ENCODE measurements at regions not wholly inside any gene's neighbourhood (a gene's known extent, or its start where the extent isn't known, plus 50 kb on each side); places are given as distances from the start of the nearest gene placed in this dataset.
"Not testable (repeated sequence)": the region's sequence is repeated elsewhere in the genome, so short reads cannot be mapped to it uniquely, and the experiment has no call there.

DNA sequence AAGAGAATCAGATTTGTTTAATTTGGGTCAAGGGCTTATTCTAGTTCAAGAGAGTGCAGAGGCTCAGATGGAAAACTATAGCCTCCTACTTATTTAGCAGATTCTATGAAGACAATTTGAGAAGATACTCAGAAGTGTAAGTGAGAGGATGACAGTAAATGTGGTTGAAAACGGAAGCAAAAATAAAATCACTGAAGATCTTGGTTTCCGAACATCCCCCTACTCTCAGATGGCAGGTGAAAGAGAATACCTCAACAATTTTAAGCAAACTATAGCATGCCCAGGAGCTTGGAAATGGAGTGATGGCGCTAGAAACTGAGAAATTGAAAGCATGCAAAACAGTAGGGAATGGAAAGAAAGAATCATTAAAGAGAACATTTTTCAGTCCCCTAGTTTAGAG, 705.5 kb upstream of the CDH8 start:
- no peak overlapping the region for H3K27ac Mint-ChIP-seq
- 60% methylated on average over 1 of the region's 3 CpGs for WGBS (ENCODE audit: insufficient coverage)
- Histone ChIP-seq H3K4me3 (ENCODE audit: low read length) (no peak overlapping the region), H3K4me1 (ENCODE audit: control insufficient read depth, insufficient read depth, low read length) (no peaks in the 10 kb centered on the region), H3K27me3 (ENCODE audit: control insufficient read depth, insufficient read depth, low read length) (no peaks in the 10 kb centered on the region), H3K36me3 (ENCODE audit: control insufficient read depth, insufficient read depth, low read length) (no peaks in the 10 kb centered on the region), H3K27ac (ENCODE audit: low read length) (no peak overlapping the region), H3K9me3 (ENCODE audit: control insufficient read depth, insufficient read depth, low read length) (peaks cover 7% of the 10 kb centered on the region)
- ATAC-seq = no peak
- peaks cover 25 to 44% of the 10 kb centered on the region in 2 donors for H3K9me3 Mint-ChIP-seq
- intact Hi-C loops (cut with micrococcal nuclease) = no loop called here
- no peaks in the 10 kb centered on the region for H3K27me3 Mint-ChIP-seq (ENCODE audit: low read depth in 2 of 2)
- peaks cover 21% of the 10 kb centered on the region for H3K36me3 Mint-ChIP-seq
- TF ChIP-seq, protein P1, sequence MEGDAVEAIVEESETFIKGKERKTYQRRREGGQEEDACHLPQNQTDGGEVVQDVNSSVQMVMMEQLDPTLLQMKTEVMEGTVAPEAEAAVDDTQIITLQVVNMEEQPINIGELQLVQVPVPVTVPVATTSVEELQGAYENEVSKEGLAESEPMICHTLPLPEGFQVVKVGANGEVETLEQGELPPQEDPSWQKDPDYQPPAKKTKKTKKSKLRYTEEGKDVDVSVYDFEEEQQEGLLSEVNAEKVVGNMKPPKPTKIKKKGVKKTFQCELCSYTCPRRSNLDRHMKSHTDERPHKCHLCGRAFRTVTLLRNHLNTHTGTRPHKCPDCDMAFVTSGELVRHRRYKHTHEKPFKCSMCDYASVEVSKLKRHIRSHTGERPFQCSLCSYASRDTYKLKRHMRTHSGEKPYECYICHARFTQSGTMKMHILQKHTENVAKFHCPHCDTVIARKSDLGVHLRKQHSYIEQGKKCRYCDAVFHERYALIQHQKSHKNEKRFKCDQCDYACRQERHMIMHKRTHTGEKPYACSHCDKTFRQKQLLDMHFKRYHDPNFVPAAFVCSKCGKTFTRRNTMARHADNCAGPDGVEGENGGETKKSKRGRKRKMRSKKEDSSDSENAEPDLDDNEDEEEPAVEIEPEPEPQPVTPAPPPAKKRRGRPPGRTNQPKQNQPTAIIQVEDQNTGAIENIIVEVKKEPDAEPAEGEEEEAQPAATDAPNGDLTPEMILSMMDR (IDR thresholded peaks at IDR 0.05) = no peak
- H3K4me1 Mint-ChIP-seq = no peaks in the 10 kb centered on the region
- DNase-seq = no peak
- no peak overlapping the region for H3K4me3 Mint-ChIP-seq

DNA sequence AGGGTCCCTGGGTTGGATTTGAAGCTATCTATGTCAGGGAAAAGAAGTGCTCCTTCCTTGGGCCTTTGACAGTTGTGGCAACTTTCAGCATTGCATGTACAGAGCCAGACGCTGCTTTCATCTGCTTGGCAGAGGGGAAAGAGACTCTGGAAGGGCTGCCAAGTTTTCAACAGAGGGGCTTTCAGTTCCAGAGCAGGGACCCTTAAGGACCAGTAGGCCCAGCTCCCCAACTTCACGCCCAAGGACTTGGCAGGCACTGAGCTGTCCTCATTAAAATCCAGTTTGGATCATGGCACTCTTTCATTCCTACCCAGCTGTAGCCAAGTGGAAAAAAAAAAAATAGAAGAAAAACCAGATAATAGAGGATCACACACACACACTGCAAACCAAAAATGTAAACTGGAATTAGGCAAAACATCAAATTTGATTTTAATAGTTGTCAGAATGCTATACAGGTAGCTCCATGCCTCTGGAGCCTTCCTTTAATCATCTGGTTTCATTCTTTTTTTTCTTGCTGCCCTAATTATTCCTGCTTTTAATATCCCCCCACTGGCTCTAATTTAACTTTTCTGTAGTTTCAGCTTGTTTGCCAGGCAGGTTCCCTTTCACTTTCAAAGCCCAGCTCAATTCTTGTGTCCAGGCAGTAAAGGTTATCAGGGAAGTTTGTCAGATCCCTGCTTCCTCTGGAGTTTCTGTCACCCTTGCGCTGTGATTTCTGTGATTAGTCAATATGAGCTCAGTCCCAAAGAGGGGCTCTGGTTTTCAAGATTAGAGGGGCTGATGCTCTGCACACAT, 702.6 kb upstream of the CDH8 start:
- 66% methylated on average over 3 of the region's 3 CpGs for WGBS (ENCODE audit: insufficient coverage)

DNA sequence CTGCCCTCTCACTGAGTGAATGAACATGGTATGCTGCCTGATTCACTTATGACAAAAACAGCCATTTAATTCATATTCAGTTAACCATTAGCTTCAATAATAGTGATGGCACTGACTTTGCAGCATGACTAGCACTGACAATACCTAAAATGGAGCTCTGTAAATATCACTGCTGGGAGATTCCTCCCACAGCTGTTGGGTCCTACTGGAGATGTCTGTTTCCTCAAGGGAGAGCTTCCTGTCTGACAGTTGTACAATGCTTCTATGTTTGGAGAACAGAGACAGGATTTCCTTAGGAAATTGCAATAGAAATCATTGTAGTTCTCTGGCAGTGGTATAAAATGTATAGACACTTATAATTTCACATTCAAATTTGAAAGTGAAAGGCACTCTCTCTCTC, 695.9 kb upstream of the CDH8 start:
- H3K4me1 Mint-ChIP-seq = no peaks in the 10 kb centered on the region
- Histone ChIP-seq H3K4me3 (ENCODE audit: low read length) (no peak overlapping the region), H3K9me3 (ENCODE audit: control insufficient read depth, insufficient read depth, low read length) (no peaks in the 10 kb centered on the region), H3K4me1 (ENCODE audit: control insufficient read depth, insufficient read depth, low read length) (no peaks in the 10 kb centered on the region), H3K27ac (ENCODE audit: low read length) (no peak overlapping the region), H3K27me3 (ENCODE audit: control insufficient read depth, insufficient read depth, low read length) (no peaks in the 10 kb centered on the region), H3K36me3 (ENCODE audit: control insufficient read depth, insufficient read depth, low read length) (no peaks in the 10 kb centered on the region)
- no peak for DNase-seq
- H3K27ac Mint-ChIP-seq = no peak overlapping the region
- intact Hi-C loops (cut with micrococcal nuclease) = no loop called here
- H3K9me3 Mint-ChIP-seq = peaks cover 11 to 14% of the 10 kb centered on the region in 2 donors
- no peak overlapping the region for H3K4me3 Mint-ChIP-seq
- ATAC-seq = no peak
- H3K27me3 Mint-ChIP-seq (ENCODE audit: low read depth in 2 of 2) = no peaks in the 10 kb centered on the region
- TF ChIP-seq, protein P1 (IDR thresholded peaks at IDR 0.05) = no peak
- no peaks in the 10 kb centered on the region for H3K36me3 Mint-ChIP-seq

More for the DNA sequence above, 702.6 kb upstream of the CDH8 start:
- Histone ChIP-seq H3K4me3 (ENCODE audit: low read length) (no peak overlapping the region), H3K27me3 (ENCODE audit: control insufficient read depth, insufficient read depth, low read length) (no peaks in the 10 kb centered on the region), H3K36me3 (ENCODE audit: control insufficient read depth, insufficient read depth, low read length) (no peaks in the 10 kb centered on the region), H3K9me3 (ENCODE audit: control insufficient read depth, insufficient read depth, low read length) (peaks cover 3% of the 10 kb centered on the region), H3K27ac (ENCODE audit: low read length) (no peak overlapping the region), H3K4me1 (ENCODE audit: control insufficient read depth, insufficient read depth, low read length) (no peaks in the 10 kb centered on the region)
- no peak overlapping the region for H3K4me3 Mint-ChIP-seq
- no peaks in the 10 kb centered on the region for H3K27me3 Mint-ChIP-seq (ENCODE audit: low read depth in 2 of 2)
- TF ChIP-seq, protein P1 (IDR thresholded peaks at IDR 0.05) = no peak
- no peak for DNase-seq
- no peak overlapping the region for H3K27ac Mint-ChIP-seq
- ATAC-seq = no peak
- intact Hi-C loops (cut with micrococcal nuclease) = no loop called here
- peaks cover 15 to 32% of the 10 kb centered on the region in 2 donors for H3K9me3 Mint-ChIP-seq
- no peaks in the 10 kb centered on the region for H3K4me1 Mint-ChIP-seq
- peaks cover 13% of the 10 kb centered on the region for H3K36me3 Mint-ChIP-seq

DNA sequence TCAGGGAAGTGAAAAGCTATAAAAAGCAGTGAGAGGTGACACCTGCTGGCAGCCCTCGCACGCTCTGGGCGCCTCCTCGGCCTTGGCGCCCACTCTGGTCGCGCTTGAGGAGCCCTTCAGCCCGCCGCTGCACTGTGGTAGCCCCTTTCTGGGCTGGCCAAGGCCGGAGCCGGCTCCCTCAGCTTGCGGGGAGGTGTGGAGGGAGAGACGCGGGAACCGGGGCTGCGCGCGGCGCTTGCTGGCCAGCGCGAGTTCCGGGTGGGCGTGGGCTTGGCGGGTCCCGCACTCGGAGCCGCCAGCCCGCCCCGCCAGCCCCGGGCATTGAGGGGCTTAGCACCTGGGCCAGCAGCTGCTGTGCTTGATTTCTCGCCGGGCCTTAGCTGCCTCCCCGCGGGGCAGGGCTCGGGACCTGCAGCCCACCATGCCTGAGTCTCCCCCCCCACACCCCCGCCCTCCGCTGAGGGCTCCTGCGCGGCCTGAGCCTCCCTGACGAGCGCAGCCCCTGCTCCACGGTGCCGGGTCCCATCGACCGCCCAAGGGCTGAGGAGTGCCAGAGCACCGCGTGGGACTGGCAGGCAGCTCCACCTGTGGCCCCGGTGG, 688.5 kb upstream of the CDH8 start:
- H3K4me3 Mint-ChIP-seq; H3K4me1 ChIP-seq (ENCODE audit: control insufficient read depth, insufficient read depth, low read length); H3K27me3 Mint-ChIP-seq (ENCODE audit: low read depth in 2 of 2); H3K27ac Mint-ChIP-seq; H3K4me3 ChIP-seq (ENCODE audit: low read length); H3K4me1 Mint-ChIP-seq; H3K9me3 ChIP-seq (ENCODE audit: control insufficient read depth, insufficient read depth, low read length); H3K36me3 ChIP-seq (ENCODE audit: control insufficient read depth, insufficient read depth, low read length); H3K27ac ChIP-seq (ENCODE audit: low read length); H3K27me3 ChIP-seq (ENCODE audit: control insufficient read depth, insufficient read depth, low read length); H3K36me3 Mint-ChIP-seq; DNase-seq; ATAC-seq; intact Hi-C loops (cut with micrococcal nuclease): not testable (repeated sequence)
- peaks cover 13 to 25% of the 10 kb centered on the region in 2 donors for H3K9me3 Mint-ChIP-seq
- whole genome bisulfite sequencing (ENCODE audit: insufficient coverage) = 87% methylated on average over 48 of the region's 48 CpGs

Measured in natural killer cell (primary cell).